Urinary bladder (tissue), 3 donors: ENCODE measurements at regions not wholly inside any gene's neighbourhood (a gene's known extent, or its start where the extent isn't known, plus 50 kb on each side); places are given as distances from the start of the nearest gene placed in this dataset.

Source experiments
- DNase-seq: peaks from one replicate; pipeline ENCODE4 v3.0.0-alpha.2; 2015; ENCODE audit errors: extremely low spot score
- H3K27ac ChIP-seq: one replicate; pipeline ENCODE4 v1.5.1; 2013; ENCODE audit warnings: low read depth, mild to moderate bottlenecking, moderate library complexity
- H3K36me3 ChIP-seq: one replicate; pipeline ENCODE4 v1.6.1; 2013; ENCODE audit warnings: mild to moderate bottlenecking, moderate library complexity; ENCODE audit not compliant: insufficient read depth
- H3K4me1 ChIP-seq: one replicate; pipeline ENCODE4 v1.6.1; 2013; ENCODE audit warnings: mild to moderate bottlenecking, moderate library complexity; ENCODE audit not compliant: insufficient read depth
- H3K4me3 ChIP-seq: one replicate; pipeline ENCODE4 v1.5.1; 2013; ENCODE audit warnings: low read depth, low read length
- WGBS: extraction: QIAGEN DNeasy Blood & Tissue Kit; methylation state at CpG from one replicate; pipeline ENCODE4 v1.1.7; 2013; 5-methylcytosine and 5-hydroxymethylcytosine counted together
- donor health status: healthy with polysubstance abuse.
- donor health status: healthy.

DNA sequence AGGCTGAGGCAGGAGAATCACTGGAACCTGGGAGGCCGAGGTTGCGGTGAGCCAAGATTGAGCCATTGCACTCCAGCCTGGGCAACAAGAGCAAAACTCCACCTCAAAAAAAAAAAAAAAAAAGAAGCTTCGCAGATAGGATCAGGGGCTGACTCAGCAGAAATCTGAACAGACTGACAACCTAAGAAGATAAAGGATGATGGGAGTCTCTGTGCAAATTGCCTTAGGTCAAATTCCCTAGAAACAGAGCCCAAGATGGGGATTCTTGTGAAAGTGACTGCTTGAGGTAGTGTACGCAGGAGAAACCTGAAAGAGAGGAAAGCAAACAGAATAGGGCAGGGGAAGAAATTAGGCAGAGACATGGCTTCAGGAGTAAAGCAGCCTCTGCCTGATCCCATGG, 160.8 kb upstream of the LRIG1 start:
- H3K4me3 ChIP-seq, result no peak overlapping the region
- no peak overlapping the region for H3K27ac ChIP-seq
- DNase-seq, result no peak
- H3K4me1 ChIP-seq, result no peaks in the 10 kb centered on the region
- H3K36me3 ChIP-seq, result no peaks in the 10 kb centered on the region
- whole genome bisulfite sequencing, result 84% methylated on average over 4 of the region's 4 CpGs

DNA sequence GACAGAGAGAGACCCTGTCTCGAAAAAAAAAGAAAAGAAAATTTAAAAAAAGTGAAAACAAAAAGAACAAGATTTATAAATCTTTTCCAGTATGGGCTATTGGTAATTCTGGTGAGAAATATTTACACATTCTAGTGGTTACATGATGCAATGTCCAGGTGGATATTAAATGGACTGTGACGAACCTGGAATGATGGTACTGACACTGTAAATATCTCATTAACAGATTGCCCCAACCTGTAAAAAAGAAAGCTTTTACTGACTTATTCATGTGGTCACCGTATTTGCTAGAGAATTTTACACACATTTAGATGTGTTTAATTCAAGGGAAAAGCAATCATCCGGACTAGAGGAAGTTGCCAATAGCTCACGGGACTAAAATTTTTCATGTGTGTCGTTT, 162.1 kb upstream of the LRIG1 start:
- no peak overlapping the region for H3K4me3 ChIP-seq
- WGBS, result 86% methylated on average over 6 of the region's 6 CpGs
- no peak for DNase-seq
- no peak overlapping the region for H3K27ac ChIP-seq
- no peaks in the 10 kb centered on the region for H3K4me1 ChIP-seq
- no peaks in the 10 kb centered on the region for H3K36me3 ChIP-seq

DNA sequence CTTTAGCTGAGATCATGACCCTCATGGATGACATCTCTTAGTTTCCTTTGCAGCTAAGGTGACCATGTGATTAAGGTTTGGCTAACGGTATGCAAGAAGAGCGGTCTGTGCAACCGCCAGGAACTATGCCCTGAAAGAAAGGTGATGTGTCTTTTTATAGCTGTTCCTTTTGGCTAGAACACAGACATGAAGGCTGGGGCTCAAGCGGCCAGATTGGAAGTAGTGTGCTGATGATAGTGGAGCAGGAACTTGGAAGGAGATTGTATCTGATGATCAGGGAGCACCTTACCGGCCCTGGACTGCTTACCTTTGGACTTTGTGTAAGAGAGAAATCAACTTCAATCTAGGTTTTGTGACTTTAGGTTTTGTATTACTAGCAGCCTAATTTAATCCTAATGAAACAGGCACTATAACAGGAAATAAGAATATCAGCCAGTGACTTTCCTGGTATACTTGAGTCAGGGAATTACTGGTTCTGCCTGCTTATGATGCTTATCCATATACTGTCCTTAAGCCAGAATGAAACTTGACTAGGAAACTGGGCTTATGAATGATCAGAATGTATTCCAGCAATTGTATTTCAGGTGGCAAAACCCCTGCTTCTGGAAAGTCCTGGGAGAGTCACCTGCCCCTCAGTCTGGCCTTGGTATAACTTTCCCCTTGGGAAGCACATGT, 164.3 kb upstream of the LRIG1 start:
- Histone ChIP-seq H3K4me3 (no peak overlapping the region), H3K27ac (no peak overlapping the region), H3K4me1 (no peaks in the 10 kb centered on the region), H3K36me3 (no peaks in the 10 kb centered on the region)
- WGBS, result 81% methylated on average over 5 of the region's 5 CpGs
- DNase-seq, result no peak

DNA sequence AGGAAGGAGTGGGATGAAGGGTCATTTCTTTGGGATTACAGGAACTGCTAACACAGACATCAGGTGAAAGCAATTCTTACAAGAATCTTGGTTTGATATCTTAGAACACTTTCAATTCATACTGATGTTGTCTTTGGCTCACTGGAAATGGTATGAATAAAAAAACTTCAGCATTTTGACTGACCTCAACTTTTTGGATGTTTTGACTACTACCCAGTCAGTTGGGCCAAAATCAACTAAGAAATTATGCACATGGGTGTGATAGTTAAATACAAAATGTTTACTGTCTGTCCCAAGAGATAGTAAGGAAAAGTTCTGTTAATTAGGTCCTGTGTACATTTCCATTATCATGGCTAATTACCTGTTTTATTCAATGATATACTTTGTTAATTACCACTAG, 165.5 kb upstream of the LRIG1 start:
- no peaks in the 10 kb centered on the region for H3K4me1 ChIP-seq
- DNase-seq, result no peak
- no peak overlapping the region for H3K4me3 ChIP-seq
- no peaks in the 10 kb centered on the region for H3K36me3 ChIP-seq
- H3K27ac ChIP-seq, result no peak overlapping the region

DNA sequence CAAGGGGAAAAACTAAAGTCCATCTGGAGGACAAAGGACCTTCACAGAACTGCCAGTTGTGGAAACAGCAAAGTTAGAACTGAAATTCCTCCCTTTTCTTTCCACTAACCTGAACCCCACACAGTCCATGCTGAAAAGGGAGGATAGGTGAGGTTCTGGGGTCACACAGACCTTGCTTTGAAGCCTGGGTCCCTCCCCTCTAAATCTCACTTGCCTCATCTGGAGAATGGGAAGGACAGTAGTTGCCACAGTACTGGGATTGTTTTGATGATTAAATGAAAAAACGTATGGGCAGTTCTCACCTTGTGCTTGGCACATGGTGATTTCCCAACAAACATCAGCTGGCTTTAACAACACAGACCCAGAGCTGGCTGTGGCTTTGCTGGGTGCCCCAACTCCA, 166.4 kb upstream of the LRIG1 start:
- 38% methylated on average over 1 of the region's 1 CpG for WGBS
- no peak overlapping the region for H3K4me3 ChIP-seq
- H3K27ac ChIP-seq, result no peak overlapping the region
- no peaks in the 10 kb centered on the region for H3K4me1 ChIP-seq
- DNase-seq, result no peak
- H3K36me3 ChIP-seq, result no peaks in the 10 kb centered on the region

DNA sequence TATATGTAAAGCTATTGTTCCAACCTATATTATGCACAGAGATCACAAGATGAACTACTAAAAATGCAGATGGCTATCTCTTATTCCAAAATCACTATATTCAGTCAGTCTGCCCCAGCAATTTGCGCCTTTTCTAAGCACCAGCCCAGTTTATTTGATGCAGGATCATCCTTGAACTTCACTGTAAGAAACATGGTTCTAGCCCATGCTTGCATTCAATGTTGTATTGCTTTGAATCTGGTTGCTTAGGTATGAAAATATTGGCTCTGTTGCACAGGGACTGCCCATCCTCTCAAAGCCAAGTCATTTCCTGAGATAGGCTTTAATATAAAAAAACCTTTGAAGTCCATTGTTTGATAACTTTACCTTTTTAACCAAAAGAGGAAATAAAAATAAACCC, 170.5 kb upstream of the LRIG1 start:
- Histone ChIP-seq H3K4me1 (no peaks in the 10 kb centered on the region), H3K4me3 (no peak overlapping the region), H3K36me3 (no peaks in the 10 kb centered on the region), H3K27ac (no peak overlapping the region)
- 88% methylated on average over 1 of the region's 1 CpG for WGBS
- no peak for DNase-seq

DNA sequence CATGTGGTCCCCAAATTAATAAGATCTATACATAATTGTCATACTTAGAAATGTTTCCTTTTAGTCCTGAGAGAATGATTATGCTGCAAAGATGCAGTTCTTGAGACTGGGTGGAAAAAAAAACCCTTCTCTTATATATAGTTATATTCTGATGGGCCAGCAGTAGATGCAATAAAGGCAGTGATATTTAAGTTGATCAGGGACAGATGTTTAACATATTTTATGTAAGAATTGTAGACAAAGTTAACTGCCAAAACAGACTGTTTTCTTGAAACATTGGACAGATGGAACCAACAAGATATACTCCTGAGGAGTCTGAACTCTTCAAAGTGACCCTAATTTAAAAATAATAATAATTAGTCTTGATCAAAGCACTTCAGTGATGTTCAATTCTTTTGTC, 172.0 kb upstream of the LRIG1 start:
- Histone ChIP-seq H3K27ac (no peak overlapping the region), H3K36me3 (no peaks in the 10 kb centered on the region), H3K4me3 (no peak overlapping the region), H3K4me1 (no peaks in the 10 kb centered on the region)
- DNase-seq, result no peak

DNA sequence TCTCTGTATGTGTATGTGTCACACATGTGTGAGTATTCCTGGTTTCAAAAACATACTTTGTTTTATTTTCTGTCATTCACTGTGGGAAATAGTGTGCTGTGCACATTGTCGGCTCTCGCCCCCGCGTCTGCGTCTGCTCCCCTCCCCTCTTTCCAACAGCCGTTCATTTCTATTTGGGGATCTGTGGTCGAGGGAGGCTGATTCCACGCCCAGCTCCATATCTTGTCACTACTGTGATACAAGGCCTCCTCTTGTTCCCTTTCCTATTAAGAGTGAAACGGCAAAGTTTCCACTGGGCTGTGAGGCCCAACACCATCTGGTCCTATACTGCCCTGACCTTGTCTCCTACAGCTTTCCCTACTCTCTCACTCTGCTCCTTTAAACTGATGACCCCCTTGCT, 172.5 kb upstream of the LRIG1 start:
- Histone ChIP-seq H3K36me3 (no peaks in the 10 kb centered on the region), H3K4me3 (no peak overlapping the region), H3K27ac (no peak overlapping the region), H3K4me1 (no peaks in the 10 kb centered on the region)
- WGBS, result 66% methylated on average over 9 of the region's 9 CpGs
- no peak for DNase-seq

DNA sequence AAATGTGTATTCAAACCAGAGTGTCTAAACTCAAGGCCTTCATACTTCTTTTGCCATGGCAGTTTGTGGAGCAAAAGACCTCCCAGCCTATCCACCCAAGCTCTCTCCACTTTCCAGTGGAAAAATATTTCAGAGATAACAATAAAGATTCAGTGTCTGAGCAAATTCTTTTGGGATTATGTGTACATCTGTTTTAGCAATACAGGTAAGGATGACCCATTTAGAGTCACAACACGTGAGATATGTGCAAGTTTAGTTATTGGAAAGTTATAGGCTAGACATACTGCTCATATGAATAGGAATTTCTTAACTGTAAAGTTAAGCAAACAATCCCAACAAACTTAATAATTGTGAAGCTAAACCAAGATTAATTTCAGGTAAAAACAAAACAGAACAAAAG, 174.5 kb upstream of the LRIG1 start:
- DNase-seq, result no peak
- Histone ChIP-seq H3K27ac (no peak overlapping the region), H3K4me1 (no peaks in the 10 kb centered on the region), H3K36me3 (no peaks in the 10 kb centered on the region), H3K4me3 (no peak overlapping the region)
- WGBS, result 35% methylated on average over 1 of the region's 1 CpG

DNA sequence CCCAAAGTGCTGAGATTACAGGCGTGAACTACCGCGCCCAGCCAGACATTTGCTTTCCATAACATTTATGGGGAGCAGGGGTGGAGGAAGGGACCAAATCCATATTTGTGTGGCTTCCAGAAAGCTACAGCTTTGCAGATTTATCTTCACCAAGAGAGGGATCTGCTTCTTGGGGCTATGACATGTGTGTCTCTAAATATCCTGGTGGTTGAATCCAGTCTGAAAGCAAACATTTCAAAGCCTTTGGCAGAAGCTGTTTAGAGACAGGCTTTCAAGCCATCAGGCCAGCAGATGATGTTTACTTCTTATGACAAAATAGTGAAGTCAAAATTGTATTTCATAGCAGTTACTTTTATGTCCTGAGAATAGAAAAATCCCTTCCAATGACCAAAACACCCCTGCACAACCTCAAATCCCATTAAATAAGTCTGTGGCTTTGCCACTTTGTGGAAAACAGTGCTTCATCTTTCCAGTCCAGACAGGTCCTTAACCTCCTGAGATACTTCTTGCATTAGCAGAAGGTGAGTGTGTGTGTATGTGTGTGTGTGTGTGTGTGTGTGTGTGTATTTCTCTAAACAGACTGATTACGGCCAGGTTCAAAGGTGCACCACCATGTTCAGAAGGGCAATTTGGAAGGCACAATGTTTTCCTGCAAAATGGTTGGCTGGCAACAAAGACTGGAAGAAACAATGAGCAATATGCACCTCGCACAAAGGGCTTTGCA, 191.4 kb upstream of the LRIG1 start:
- H3K27ac ChIP-seq, result no peak overlapping the region
- H3K4me1 ChIP-seq, result no peaks in the 10 kb centered on the region
- no peak overlapping the region for H3K4me3 ChIP-seq
- 68% methylated on average over 5 of the region's 5 CpGs for WGBS
- DNase-seq, result no peak
- no peaks in the 10 kb centered on the region for H3K36me3 ChIP-seq

DNA sequence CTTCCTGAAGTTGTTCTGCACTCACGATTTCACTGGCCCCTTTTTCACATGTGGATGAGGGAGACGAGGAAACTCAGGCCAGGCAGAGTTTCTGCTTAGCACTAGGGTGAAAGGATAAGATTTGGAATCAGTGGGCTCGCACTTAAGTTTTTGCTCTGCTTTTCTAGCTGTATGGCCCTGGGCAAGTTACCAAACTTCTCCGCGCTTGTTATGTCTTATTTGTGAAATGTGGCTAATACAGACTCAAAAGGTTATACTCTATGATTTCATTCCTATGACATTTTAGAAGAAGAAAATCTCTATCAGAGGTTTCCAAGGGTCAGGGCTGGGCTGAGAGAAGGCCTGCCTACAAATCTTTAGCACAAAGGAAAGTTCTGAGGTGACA, 191.9 kb upstream of the LRIG1 start:
- 79% methylated on average over 5 of the region's 5 CpGs for WGBS
- Histone ChIP-seq H3K4me3 (no peak overlapping the region), H3K36me3 (no peaks in the 10 kb centered on the region), H3K27ac (no peak overlapping the region), H3K4me1 (no peaks in the 10 kb centered on the region)
- DNase-seq, result no peak

DNA sequence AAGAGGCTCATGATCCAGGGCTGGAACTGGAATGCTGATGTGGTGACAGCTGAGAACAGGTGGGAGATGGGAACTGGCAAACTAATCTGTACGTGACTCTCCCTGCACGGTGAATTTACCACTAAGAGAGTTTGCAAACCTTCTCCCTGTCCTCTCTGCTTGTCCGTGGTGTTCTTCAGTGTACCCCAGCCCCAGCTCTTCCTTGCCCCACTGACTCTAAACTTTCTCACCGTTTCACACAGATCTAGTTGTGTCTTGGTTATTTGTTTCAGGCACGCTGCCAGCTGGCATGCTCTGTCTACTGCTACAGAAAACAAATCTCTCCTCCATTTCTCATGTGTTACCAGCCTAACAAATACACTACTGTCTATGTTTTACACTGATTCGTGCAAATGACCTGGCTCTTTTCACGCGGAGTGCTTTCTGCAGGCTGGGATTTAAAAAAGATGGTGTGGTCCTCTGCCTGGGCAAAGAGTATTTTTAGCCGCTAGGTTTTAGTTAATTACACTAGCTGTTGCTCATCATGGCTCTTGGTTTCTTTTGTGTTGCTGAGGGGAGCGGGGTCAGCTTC, 192.7 kb upstream of the LRIG1 start:
- H3K4me3 ChIP-seq, result no peak overlapping the region
- H3K4me1 ChIP-seq, result no peaks in the 10 kb centered on the region
- WGBS, result 52% methylated on average over 10 of the region's 10 CpGs
- DNase-seq, result no peak
- no peak overlapping the region for H3K27ac ChIP-seq
- H3K36me3 ChIP-seq, result no peaks in the 10 kb centered on the region

DNA sequence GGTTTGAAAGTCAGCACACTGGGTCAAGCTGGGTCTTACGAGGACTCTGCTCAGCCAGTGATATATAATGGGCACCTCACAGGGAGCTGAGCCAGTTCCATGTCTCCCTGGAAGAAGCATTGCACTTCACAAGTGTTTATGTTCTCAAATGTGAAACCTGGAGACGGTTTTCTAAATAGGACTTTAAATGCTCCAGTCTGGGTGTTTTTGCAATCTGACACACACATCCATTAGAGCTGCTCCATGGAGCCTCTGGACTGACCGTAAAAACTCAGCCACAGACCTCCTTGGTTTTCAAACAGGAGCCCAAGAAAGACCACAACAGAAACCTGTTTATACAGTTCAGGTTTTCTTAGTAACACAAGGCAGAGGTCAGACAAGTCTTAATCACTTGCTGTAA, 201.3 kb upstream of the LRIG1 start:
- Histone ChIP-seq H3K36me3 (no peaks in the 10 kb centered on the region), H3K4me3 (no peak overlapping the region), H3K4me1 (no peaks in the 10 kb centered on the region), H3K27ac (no peak overlapping the region)
- WGBS, result 55% methylated on average over 3 of the region's 3 CpGs
- no peak for DNase-seq

DNA sequence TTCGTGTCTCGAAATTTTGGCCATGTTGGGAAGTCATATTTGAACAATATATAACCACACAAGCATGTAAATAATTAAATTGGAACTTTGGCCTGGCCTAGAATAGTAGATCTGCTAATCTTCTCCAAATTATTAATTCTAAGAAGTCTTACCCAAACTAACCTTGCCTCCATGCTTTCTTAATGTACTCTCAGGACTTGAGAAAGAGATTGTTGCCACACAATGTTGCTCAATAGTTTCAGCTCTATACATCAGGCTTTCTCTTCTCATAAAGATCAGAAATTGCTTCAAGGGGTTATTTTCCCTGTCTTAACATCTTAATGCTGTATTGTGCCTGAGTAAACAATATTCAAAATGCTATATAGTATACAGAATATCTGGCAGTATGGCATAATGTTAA, 202.7 kb upstream of the LRIG1 start:
- H3K4me3 ChIP-seq, result no peak overlapping the region
- 97% methylated on average over 2 of the region's 2 CpGs for WGBS
- no peaks in the 10 kb centered on the region for H3K4me1 ChIP-seq
- no peak for DNase-seq
- no peak overlapping the region for H3K27ac ChIP-seq
- H3K36me3 ChIP-seq, result no peaks in the 10 kb centered on the region
